ENCODE measurements at regions not wholly inside any gene's neighbourhood (a gene's known extent, or its start where the extent isn't known, plus 50 kb on each side); places are given as distances from the start of the nearest gene placed in this dataset.
"Not testable (repeated sequence)": the region's sequence is repeated elsewhere in the genome, so short reads cannot be mapped to it uniquely, and the experiment has no call there.

DNA sequence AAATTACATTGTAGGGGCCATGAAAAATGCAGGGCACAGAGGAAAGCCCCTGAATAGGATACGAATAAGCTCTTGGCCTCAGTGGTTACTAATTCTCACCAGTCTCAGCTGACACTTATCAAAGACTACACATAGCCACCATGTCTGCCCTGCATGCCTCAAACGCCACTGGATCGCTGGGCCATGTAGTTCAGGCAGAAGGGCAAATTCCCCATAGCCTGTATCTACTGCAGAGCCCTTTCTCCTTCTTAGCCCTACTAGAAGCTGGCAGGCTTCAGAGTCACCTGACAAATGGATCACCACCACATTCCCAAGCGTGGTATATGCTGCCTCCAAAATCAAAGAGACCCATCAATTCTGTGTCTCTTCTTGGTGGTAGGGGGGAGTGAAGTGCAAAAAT, 177.4 kb downstream of the MINAR1 start:
- no peak for DNase-seq

DNA sequence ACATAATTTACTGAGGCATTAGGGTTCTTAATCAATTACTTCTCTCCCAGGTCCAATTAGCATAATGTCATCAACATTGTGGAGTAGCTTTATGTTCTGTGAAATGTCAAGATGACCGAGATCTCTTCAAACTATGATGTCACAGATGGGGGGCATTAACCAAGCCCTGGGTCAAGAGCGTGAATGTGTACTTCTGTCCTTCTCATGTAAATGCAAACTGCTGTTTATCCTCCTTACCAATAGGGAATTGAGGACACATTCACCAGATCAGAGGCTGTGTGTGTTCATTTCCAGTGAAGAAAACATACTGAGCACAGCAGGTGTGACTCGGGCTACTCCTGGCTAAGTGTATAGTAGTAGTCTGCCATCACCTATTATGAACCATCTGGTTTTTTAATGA, 177.9 kb downstream of the MINAR1 start:
- DNase-seq, result no peak

DNA sequence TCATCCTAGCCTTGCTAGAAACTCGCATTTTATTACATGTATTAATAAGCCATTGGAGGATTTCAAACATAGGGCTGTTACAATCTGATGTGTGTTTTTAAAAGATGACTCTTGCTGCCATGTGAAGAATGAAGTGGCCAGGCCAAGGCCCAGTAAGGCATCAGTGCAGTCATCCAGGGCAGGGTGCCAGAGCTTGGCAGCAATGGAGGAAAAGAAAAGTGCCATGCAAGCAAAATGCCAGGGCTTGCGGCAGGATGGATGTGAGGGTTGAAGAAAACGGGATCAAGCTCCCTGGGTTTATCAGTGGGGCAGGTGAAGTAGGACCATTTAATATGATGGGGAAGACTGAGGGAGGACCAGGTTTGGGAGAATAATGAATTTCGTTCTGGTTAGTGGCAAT, 183.6 kb downstream of the MINAR1 start:
- DNase-seq, result no peak

DNA sequence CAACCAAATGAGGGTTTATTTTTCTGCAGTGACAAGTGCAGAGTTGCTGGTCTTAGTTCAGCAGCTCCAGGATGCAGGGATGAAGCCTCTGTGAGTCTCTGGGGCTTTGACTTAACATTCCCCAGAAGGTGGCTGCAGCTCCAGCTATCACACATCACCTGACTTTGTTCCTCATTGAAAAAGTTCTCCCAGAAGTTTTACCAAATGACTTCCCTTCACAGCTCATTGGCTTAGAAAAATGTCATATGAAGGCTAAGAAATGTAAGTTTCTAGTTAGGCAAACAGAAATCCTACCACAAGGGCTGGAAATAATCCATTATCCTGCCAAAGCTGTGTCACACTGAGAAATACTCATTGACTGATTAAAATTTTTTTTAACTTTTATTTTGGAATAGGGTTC, 184.9 kb downstream of the MINAR1 start:
- DNase-seq, result no peak

DNA sequence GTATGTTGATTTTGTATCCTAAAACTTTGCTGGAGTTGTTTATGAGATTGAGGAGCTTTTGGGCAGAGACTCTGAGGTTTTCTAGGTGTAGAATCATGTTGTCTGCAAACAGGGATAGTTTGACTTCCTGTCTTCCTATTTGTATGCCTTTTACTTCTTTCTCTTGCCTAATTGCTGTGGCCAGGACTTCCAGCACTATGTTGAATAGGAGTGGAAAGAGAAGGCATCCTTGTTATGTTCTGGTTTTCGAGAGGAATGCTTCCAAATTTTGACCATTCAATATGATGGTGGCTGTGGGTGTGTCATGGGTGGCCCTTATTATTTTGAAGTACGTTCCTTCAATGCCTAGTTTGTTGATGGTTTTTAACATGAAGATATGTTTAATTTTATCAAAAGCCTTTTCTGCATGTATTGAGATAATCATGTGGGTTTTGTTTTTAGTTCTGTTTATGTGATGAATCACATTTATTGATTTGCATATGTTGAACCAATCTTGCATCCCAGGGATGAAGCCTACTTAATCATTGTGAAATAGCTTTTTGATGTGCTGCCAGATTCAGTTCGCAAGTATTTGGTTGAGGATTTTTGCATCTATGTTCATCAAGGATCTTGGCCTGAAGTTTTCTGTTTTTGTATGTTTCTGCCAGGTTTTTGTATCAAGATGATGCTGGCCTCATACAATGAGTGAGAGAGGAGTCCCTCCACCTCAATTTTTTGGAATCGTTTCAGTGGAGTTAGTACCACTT, 188.1 kb downstream of the MINAR1 start:
- no peak for DNase-seq

DNA sequence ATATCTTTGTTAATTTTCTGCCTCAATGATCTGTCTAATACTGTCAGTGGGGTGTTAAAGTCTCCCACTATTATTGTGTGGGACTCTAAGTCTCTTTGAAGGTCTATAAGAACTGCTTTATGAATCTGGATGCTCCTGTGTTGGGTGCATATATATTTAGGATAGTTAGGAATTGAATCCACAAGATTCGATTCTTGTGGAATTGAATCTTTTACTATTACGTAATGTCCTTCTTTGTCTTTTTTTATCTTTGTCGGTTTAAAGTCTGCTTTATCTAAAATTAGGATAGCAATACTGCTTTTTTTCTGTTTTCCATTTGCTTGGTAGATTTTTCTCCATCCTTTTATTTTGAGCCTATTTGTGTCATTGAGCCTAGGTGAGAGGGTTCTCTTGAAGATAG, 189.7 kb downstream of the MINAR1 start:
- not testable (repeated sequence) for DNase-seq

DNA sequence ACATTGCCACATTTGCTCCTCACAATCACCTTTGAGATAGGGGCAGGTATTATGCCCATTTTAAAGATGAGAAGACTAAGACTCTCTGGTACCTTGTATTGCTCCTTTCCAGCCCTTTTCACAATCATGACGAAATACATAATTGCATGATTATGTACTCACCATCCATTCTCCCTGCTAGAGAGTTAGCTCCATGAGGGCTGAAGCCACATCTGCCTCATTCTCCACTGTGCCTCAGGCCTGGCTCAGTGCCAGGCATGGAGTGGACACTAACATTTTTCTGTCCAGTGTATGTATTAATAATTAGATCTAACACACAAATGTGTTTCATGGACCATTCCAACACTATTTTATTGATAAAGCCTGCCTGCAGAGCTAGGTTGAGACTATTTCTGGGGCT, 191.4 kb downstream of the MINAR1 start:
- DNase-seq, result no peak

DNA sequence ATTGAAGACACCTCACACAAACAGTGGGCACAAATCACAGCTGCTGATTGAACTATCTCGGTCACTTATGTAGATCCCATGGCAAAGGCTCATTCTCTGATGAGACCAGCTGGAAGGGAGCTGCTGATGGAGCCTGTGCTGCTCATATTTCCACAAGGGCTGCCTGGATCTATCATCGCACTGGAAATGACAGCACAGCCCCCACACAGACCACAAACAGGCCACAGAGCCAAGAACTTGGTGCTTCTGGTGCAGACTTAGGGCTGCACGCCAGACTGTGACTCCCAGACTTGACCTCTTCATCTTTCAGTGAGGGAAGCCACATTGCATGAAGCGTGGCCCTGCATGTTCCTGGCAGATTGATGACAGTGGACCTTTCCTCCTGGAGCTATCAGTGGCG, 197.6 kb downstream of the MINAR1 start:
- DNase-seq, result no peak

DNA sequence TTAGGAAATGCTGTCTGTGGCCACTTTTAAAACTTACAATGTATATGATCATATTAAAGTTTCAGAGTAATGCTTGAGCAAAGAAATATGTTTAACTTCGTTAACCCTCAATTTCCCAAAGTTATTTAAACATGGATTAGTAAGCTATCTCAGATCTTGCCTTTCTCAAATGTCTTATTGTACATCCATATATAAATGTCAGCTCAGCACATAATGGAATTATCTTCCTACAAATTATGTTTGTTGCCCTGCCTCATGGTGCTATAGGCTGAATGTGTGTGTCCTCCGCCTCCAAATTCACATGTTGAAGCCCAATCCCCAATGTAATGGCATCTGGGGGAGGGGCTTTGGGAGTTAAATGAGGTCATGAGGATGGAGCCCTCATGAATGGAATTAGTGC, 200.3 kb downstream of the MINAR1 start:
- DNase-seq, result no peak

DNA sequence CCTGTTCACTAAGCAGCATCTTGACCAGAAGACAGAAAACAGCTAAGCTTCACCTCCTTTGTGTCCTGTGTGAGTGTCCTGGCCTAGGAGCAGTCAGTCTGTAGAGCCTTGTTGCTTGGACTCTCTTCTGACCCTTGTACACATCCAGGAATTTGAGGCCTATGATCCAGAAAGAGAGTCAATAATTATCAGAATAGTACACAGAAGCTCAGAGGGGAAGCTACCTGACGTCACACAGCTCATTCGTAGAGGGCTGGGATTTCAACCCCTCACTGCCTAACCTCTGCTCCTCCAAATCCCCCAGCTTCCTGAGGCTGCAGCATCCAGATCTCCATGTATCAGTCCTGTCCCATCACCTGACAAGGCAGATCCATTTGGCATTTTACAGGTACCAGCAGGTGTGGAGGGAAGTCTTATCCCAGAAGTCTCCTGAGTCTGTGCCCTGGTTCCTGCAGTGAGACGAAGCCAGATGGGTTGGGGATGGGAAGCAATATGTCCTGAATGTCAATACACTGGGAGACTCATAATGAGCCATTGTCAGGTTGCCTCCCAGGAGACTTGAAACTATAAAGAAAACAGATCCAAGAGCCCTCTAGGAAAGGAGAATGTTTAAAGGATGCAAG, 203.1 kb downstream of the MINAR1 start:
- DNase-seq, result no peak

DNA sequence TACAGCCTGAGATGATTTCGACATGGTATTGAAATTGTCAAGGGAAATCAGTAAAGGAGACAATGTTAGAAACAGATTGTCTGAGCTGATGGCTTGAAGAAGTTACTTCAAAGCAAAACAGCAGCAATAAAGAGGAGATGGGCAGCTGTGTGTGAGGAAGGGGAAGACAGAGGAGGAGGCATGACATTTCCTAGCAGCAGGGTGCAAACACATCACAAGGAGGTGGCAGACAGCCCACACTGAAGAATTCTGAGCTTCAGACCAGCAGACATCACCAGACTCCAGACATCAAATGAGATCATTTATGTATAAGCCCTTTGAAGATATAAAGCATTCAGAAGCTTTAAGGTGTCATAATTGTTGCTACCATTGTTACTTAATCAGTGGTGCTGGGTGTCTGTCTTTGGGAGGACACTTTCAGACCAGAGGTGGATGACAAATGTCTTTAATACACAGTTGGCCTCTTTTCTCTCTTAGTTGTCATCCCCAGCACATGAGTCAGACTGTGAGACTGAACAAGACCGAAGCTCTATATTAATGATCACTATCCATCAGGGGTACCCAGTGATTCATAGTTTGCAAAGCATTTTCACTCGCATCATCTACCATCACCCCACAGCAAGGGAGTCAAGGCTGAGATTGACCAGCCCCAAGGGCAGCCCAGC, 203.9 kb downstream of the MINAR1 start:
- no peak for DNase-seq

DNA sequence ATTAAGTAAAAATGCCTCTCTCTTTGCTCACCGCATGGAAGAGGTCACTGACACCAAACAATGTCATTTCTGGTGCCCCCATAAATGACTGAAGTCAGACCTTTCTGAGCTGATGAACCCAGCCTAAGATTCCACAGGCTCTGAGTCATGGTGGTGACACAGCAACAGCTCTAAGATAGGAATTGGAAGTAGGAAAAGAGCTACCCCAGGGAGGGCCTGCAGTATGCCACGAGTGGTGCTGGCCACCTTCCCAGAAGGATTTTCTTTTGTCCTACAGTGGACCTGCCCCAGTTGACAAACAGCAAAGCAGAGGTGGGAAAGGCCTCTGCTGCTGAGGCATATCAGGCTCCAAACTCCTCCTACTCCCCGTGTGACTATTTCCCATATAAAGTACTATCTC, 208.1 kb downstream of the MINAR1 start:
- no peak for DNase-seq

DNA sequence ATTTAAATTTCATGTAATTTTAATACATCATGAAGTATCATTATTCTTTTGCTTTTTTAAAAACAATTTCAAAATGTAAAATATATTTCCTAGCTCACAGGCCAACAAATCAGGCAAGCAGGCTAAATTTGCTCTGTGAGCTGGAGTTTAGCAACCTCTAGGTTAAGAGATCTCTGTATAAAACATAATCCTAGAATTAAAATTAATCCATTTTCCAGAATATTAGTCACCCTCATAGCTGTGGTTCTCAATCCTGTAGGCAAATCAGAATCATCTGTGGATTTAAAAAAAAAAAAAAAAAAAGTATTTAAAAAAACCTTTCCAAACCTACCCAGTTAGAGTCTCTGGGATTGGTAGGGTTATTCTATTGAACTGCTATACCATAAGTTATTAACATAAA, 209.7 kb downstream of the MINAR1 start:
- DNase-seq, result no peak

DNA sequence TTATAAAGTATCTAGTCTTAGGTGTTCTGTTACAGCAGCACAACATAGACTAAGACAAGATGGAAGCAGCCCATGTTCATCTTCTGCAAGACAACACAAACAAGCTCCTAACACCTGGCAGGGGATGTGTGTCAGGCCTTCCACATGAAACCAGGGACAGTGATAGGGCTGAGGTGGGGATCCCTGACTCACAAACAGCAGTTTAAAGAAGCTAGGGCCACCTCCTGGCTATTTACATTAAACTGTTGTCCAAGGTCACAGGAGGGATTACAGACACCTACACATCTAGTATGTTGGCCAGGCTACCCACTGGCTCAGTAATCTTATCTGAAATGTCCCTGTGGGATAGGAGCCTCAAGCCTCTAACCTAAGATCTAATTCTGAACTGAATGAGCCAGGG, 211.3 kb downstream of the MINAR1 start:
- DNase-seq, result no peak

DNA sequence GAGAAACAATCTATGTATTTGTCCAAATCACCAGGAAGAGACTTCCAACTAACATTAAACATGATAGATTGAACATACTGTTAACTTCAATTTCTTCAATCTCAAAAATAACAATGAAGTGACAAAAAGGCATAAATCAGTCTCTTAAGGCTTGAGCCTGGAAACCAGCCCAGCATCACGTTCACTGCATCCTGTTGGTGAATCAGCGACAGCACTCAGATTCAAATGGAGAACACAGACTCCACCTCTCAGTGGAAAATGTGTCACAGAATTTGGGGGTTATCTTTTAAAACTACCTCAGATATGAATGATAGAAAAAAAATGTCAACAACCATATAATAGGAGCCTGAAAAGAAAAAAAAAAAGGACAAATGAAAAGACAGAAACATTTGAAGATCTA, 212.0 kb downstream of the MINAR1 start:
- DNase-seq, result no peak

DNA sequence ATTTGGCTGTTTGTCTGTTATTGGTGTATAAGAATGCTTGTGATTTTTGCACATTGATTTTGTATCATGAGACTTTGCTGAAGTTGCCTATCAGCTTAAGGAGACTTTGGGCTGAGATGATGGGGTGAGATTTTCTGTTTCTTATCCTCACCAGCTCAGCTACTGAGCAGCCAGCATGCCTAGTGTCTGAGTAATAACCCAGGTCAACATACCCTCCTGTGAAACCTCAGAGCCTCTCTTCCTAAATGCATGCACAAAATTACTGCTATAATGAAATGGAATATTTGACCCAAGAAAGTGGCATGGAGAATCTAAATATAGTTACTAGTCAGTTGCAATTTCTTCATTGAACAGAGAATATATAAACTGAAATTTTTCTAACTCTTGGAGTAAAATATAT, 220.8 kb downstream of the MINAR1 start:
- not testable (repeated sequence) for DNase-seq

DNA sequence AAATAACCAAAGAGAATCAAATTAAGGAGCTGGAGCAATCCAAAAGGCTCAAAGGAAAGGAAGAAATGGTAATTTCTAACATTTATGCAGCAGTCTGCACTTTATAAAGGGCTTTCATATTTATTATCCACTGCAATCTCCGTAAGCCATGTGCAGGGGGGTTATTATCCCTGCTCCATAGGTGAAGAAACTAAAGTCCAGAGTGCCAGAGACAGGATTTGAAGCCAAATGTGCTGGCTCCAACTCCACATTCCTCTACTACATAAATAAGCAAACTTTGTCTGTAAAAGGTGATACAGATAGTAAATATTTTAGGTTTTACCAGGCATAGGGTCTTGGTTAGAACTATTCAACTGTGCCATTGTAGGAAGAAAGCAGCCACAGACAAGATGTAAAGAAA, 221.4 kb downstream of the MINAR1 start:
- DNase-seq, result no peak

DNA sequence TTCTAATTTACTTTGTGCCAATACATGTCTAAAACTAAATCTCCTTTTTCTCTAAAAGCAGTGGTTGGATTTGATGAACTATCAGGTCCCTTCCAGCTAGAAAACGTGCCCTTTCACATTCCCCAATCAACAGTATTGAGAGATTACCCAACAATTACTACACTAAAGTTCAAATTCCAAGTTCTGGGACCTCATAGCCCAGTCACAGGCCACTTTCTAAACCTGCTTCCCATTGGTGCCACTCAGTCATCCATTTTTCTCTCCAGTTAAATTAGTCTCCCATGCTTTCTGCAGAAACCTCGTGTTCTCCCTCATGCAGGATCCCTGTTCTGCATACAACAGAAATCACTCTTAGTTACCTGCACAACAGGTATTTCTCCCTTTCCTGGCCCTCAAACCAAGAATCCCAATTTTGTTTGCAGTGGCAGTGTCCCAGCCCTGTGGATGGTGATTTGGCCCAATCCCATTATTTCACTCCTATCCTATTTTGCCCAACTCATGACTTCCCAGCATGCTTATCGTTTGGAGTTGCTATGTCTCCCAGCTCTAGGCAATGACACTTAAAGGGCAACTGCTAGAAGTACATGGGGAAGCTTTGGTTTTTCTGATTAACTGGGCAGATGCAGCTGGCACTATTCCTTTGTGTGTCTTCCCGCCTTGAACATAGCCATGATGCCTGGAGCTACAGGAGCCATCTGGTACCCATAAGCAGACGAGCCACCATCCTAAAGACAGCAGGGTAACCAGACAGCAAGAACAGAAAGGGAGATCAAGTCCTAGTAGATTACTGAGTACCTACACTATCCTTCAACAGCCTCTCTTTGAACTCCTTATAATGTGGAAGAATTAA, 224.2 kb downstream of the MINAR1 start:
- DNase-seq, result no peak

DNA sequence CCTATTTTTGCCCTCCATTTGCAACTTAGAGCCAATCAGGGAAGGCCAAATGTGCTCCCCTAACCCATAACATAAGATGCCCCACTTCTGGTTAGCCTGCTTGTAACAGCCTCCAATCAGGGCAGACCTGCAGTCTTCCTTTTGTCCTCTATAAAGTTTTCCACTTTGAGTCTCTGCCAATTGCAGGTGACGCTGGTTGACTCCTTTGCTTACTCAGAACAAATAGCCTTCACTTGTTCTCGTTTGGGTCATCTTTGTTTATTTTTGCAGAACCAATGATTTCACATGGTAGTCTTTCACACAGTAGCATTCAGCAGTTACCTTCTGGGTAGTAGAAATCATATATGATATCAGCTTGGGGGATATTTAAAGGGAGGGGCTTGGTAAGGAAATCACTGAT, 225.6 kb downstream of the MINAR1 start:
- DNase-seq, result no peak

DNA sequence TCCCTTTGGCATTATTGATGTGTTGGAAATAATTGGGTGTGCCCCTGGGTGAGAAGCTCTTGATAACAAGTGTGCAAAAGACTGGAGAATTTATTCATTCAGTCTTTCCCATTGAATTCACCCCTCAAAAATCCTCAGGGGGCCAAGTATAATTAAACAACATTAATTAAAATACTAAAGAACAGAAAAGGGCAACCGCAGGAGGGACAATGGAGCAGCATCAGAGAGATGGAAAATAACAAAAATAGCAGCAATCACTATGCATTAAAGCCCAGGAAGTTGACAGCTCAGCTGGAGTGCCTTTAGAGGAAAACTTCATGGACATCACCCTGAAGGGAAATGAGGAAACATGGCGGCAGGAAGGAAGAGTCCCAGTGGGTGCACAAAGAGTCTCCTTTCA, 227.6 kb downstream of the MINAR1 start:
- no peak for DNase-seq

DNA sequence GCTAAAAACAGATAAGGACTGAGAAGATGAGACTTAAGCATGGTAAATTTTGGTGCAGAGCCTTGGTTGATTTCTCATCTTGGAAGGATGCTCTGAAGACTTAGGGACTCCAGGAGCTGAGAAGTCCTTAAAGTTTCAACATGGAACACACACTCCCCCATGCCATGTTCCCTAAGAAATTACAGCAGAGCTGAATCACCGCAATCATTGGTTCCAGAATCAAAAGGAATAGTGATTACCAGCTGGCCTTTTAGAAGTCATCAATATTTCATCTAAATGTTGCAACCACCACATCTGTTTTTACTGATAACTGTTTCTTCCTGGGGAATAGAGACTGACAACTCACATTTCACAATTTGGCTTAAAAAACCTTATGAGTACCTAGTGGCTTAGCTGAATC, 229.3 kb downstream of the MINAR1 start:
- DNase-seq, result no peak

DNA sequence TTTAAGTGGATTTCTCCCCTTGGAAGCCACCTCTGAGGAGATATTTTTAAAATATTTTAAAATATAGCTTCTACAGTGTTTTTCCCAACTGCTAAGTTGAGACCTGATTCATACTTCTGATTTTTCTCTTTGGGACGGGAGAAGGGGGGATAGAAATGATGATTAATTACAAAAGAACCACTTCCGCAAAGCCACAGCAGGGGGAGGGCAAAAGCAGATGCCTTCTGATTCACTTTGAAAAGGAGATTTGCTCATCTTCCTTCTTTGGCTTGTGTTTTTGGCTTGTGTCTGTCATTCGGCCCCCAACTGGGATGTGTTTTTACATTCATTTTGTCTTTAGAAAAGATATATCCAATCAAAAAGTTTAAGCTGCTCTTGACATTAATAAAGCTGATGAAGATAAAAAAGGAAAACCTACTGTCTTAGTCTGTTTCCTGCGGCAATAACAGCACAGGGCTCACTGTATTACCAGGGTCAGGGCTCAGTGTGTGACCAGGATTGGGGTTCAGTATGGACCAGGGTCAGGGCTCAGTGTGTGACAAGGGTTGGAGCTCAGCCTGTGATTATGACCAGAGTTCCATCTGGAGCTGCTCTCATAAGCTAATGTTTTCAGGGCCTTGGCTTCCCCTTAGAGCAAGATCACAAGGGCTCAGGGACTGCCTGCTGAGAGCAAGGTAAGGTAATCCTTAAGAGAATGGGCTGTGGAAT, 223.2 kb downstream of the MTHFS start:
- no peak for DNase-seq

DNA sequence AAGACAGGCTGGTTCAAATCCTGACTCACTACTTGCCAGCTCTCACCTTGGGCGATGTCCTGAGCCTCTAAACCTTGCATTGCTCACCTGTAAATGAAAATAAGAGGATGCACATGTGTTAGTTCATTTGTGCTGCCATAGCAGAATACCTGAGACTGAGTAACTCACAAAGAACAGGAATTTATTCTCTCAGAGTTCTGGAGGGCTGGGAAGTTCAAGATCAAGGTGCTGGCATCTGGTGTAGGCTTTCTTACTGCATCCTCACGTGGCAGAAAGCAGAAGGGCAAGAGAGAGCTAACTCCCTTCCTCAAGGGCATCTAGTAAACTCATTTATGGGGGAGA, 222.7 kb downstream of the MTHFS start:
- no peak for DNase-seq
